Non-pigmented ciliary epithelial cell (primary cell): ENCODE measurements at regions not wholly inside any gene's neighbourhood (a gene's known extent, or its start where the extent isn't known, plus 50 kb on each side); places are given as distances from the start of the nearest gene placed in this dataset.
"Not testable (repeated sequence)": the region's sequence is repeated elsewhere in the genome, so short reads cannot be mapped to it uniquely, and the experiment has no call there.

Experiments used
- DNase-seq: peaks from one replicate; pipeline ENCODE4 v3.0.0-alpha.2; 2010; ENCODE audit warnings: low read depth

- DNase-seq, result no peak
Measured at GRCh38 chr16:46519063-46519462, 102.1 kb downstream of the SHCBP1 start.

GRCh38 chr16:46496701-46497100, 124.5 kb downstream of the SHCBP1 start:
- no peak for DNase-seq

GRCh38 chr16:46482895-46483294, 138.3 kb downstream of the SHCBP1 start:
- no peak for DNase-seq

- no peak for DNase-seq
Measured at GRCh38 chr16:46466239-46466638, 154.9 kb downstream of the SHCBP1 start.

- not testable (repeated sequence) for DNase-seq
Measured at GRCh38 chr16:46454801-46455200, 166.4 kb downstream of the SHCBP1 start.

GRCh38 chr16:46428108-46429061, 192.8 kb downstream of the SHCBP1 start:
- no peak for DNase-seq

GRCh38 chr16:46427340-46428107, 193.7 kb downstream of the SHCBP1 start:
- DNase-seq, result no peak

GRCh38 chr16:46426336-46426735, 194.8 kb downstream of the SHCBP1 start:
- DNase-seq, result no peak

- no peak for DNase-seq
Measured at GRCh38 chr16:46404028-46404427, 217.2 kb downstream of the SHCBP1 start.

- DNase-seq, result not testable (repeated sequence)
Measured at GRCh38 chr16:46398559-46398958, 222.6 kb downstream of the SHCBP1 start.

GRCh38 chr16:46396883-46397270, 224.3 kb downstream of the SHCBP1 start:
- DNase-seq, result not testable (repeated sequence)

GRCh38 chr16:46396131-46396882, 224.9 kb downstream of the SHCBP1 start:
- DNase-seq, result not testable (repeated sequence)

GRCh38 chr16:46395391-46395921, 225.7 kb downstream of the SHCBP1 start:
- DNase-seq, result not testable (repeated sequence)

GRCh38 chr16:46394963-46395362, 226.2 kb downstream of the SHCBP1 start:
- not testable (repeated sequence) for DNase-seq

GRCh38 chr16:46394149-46394548, 227.0 kb downstream of the SHCBP1 start:
- DNase-seq, result not testable (repeated sequence)

- not testable (repeated sequence) for DNase-seq
Measured at GRCh38 chr16:46392930-46393722, 228.1 kb downstream of the SHCBP1 start.

- DNase-seq, result not testable (repeated sequence)
Measured at GRCh38 chr16:46390660-46391462, 230.3 kb downstream of the SHCBP1 start.

GRCh38 chr16:46389561-46390041, 231.6 kb downstream of the SHCBP1 start:
- DNase-seq, result peak; percentile 57

GRCh38 chr16:46388939-46389491, 232.2 kb downstream of the SHCBP1 start:
- not testable (repeated sequence) for DNase-seq

- DNase-seq, result not testable (repeated sequence)
Measured at GRCh38 chr16:46388354-46388753, 232.8 kb downstream of the SHCBP1 start.
